Lower lobe of right lung (tissue), 2 donors: ENCODE measurements at regions not wholly inside any gene's neighbourhood (a gene's known extent, or its start where the extent isn't known, plus 50 kb on each side); places are given as distances from the start of the nearest gene placed in this dataset.

Source experiments
- ATAC-seq, 2 donors: fragments of 200-7000 bp; cut with Tn5 transposase; one replicate each; pipeline ENCODE4 v1.9.1; 2020 to 2022; ENCODE audit warnings: mild to moderate bottlenecking in 2 of 2, moderate library complexity in 2 of 2
- DNase-seq: peaks from one replicate; pipeline ENCODE4 v3.0.0-alpha.2; 2020
- H3K27ac ChIP-seq: fragments of 200-600 bp; one replicate; pipeline ENCODE4 v1.8.0; 2022
- H3K27me3 ChIP-seq: fragments of 200-600 bp; one replicate; pipeline ENCODE4 v1.8.0; 2022; ENCODE audit warnings: low read depth
- H3K36me3 ChIP-seq: fragments of 200-600 bp; one replicate; pipeline ENCODE4 v1.8.0; 2022; ENCODE audit warnings: mild to moderate bottlenecking
- H3K4me1 ChIP-seq: fragments of 200-600 bp; one replicate; pipeline ENCODE4 v1.8.0; 2022
- H3K4me3 ChIP-seq: fragments of 200-600 bp; one replicate; pipeline ENCODE4 v1.8.0; 2022; ENCODE audit warnings: mild to moderate bottlenecking
- H3K9me3 ChIP-seq: fragments of 200-600 bp; one replicate; pipeline ENCODE4 v1.8.0; 2022
- intact Hi-C: fragments of 100-400 bp; cut with DNase I; formaldehyde crosslinking; loops from one replicate; pipeline ENCODE4 v1.11.0; 2022
- TF ChIP-seq, protein P1 (sequence below): fragments of 200-600 bp; IDR thresholded peaks from one replicate; pipeline ENCODE4 v1.8.0; 2022; ENCODE audit warnings: antibody characterized with exemption, mild to moderate bottlenecking
- donor health status: DM: no; HTN: yes; CAD: no; lungs with severe emphysema.

DNA sequence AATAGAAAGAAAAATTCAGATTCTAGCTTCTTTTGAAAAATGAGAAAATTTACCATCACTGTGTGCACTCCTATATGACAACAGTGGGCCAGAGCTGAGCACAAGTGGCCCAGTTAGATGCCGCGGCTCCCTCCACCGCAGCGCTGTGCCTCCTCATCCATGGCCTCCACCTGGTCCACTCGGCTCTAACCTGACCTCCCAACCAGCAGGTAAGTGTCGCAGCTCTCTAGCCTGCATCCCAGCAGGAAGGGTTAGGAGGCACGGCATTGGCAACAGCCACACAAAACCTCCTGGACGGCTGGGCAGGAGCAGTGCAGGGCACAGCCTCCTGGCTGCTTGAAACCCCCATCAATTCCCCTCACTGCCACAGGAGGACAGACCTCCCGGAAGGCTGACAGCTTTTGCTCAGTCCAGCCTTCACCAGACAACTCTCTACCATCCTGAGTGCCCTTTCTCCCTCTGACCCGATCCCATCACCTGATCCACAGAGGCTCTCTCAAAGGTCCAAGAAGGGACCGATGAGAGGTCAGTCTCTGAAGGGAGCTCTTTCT, 76.1 kb downstream of the RPL27A start:
- Histone ChIP-seq H3K4me1 (peaks cover 46% of the 10 kb centered on the region), H3K36me3 (no peaks in the 10 kb centered on the region), H3K4me3 (no peak overlapping the region), H3K27ac (peak overlapping the region; percentile 26), H3K27me3 (no peaks in the 10 kb centered on the region), H3K9me3 (no peaks in the 10 kb centered on the region)
- TF ChIP-seq, protein P1, sequence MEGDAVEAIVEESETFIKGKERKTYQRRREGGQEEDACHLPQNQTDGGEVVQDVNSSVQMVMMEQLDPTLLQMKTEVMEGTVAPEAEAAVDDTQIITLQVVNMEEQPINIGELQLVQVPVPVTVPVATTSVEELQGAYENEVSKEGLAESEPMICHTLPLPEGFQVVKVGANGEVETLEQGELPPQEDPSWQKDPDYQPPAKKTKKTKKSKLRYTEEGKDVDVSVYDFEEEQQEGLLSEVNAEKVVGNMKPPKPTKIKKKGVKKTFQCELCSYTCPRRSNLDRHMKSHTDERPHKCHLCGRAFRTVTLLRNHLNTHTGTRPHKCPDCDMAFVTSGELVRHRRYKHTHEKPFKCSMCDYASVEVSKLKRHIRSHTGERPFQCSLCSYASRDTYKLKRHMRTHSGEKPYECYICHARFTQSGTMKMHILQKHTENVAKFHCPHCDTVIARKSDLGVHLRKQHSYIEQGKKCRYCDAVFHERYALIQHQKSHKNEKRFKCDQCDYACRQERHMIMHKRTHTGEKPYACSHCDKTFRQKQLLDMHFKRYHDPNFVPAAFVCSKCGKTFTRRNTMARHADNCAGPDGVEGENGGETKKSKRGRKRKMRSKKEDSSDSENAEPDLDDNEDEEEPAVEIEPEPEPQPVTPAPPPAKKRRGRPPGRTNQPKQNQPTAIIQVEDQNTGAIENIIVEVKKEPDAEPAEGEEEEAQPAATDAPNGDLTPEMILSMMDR = no peak
- ATAC-seq (peak in 1 of 2 donors; percentile 6), DNase-seq (no peak)
- intact Hi-C loops = no loop called here

DNA sequence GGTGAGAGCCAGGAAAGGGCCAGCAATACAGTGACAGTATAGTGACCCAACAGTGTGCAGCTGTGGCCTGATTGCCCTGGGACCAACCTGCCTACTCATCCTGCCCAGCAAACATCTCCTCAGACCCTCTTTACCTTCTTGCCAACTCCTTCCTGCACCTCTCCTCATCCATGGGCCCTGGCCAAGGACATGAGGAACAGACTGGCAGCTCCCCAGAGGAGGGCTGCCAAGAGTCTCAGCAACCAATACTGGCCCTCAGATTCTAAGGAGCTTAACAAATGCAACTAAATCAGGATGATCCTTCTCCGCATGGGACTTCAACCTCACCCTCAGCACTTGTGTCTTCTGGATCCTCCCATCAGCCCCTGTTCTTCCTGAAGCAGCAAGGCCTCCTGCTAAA, 77.0 kb downstream of the RPL27A start:
- intact Hi-C loops = no loop called here
- Histone ChIP-seq H3K27me3 (no peaks in the 10 kb centered on the region), H3K4me1 (peaks cover 46% of the 10 kb centered on the region), H3K36me3 (no peaks in the 10 kb centered on the region), H3K27ac (no peak overlapping the region), H3K4me3 (no peak overlapping the region), H3K9me3 (no peaks in the 10 kb centered on the region)
- TF ChIP-seq, protein P1 = no peak
- ATAC-seq (peak; percentile 27 to 28), DNase-seq (no peak)

DNA sequence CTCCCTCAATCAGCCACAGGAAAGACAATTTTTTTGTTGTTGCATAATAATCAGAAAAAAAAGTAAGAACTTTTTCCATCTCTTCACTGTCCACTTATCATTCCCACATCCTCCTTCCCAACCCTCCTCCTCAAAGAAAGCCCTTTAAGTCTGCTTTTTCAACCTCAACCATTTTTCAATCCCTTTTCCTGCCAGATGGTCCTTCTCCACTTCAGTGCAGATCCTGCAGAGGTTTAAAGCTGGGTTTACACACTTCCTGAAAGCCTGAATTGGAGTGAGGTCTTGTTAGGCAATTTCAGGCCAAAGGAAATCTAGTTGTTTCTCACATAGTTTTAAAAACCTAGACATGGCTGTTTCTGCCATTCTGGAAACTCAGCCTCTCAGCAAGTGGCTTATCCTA, 78.3 kb downstream of the RPL27A start:
- H3K36me3 ChIP-seq = no peaks in the 10 kb centered on the region
- H3K4me1 ChIP-seq = peaks cover 53% of the 10 kb centered on the region
- H3K27me3 ChIP-seq = no peaks in the 10 kb centered on the region
- H3K27ac ChIP-seq = peak overlapping the region; percentile 47
- H3K4me3 ChIP-seq = no peak overlapping the region
- intact Hi-C loops = no loop called here
- H3K9me3 ChIP-seq = no peaks in the 10 kb centered on the region
- TF ChIP-seq, protein P1 = no peak
- no peak for ATAC-seq
- DNase-seq = no peak

DNA sequence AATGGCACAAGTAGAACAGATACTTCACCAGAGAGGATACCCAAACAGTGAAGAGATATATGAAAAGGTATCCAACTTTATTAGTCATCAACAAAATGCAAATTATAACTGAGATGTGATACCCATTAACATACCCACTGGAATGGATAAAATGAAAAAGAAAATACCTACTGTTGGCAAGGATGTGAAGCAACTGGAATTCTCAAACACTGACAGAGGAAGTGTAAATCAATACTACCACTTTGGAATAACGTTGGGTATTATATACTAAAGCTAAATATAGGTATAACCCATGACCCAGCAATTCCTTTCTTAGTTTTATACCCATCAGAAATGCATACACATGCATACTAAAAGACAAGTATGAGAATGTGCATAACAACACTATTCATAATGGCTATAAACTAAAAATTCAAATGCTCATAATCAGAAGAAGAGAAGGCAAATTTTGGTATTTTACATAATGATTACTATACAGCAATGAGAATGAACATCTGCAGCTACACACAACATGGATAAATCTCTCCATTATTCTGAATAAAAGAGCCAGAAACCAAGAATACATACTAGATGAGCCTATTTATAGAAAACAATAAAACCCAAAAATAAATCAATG, 80.6 kb downstream of the RPL27A start:
- intact Hi-C loops = no loop called here
- Histone ChIP-seq H3K36me3 (no peaks in the 10 kb centered on the region), H3K4me3 (no peak overlapping the region), H3K9me3 (no peaks in the 10 kb centered on the region), H3K4me1 (peaks cover 42% of the 10 kb centered on the region), H3K27me3 (no peaks in the 10 kb centered on the region), H3K27ac (no peak overlapping the region)
- TF ChIP-seq, protein P1 = no peak
- DNase-seq = no peak
- no peak for ATAC-seq

DNA sequence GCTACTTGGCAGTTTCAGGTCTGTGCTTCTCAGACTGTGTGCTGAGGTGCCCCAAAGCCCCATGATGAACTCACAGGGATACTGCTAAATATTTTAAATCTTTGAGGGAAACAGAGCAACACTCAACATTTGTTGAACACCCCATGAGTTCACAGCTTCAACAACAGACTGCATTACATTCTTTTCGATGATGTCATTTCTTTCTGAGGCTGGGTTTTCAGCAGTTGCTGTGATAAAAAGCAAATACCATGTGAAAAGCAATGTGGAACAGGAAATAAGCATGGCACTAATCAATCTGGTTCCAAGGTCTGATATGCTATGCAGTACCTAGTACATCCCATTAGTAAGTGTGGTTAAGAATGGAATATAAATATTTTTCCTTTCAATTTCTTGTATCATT, 82.7 kb downstream of the RPL27A start:
- no peak for DNase-seq
- Histone ChIP-seq H3K4me3 (no peak overlapping the region), H3K27ac (no peak overlapping the region), H3K27me3 (no peaks in the 10 kb centered on the region), H3K4me1 (peaks cover 31% of the 10 kb centered on the region), H3K9me3 (no peaks in the 10 kb centered on the region), H3K36me3 (no peaks in the 10 kb centered on the region)
- intact Hi-C loops = no loop called here
- TF ChIP-seq, protein P1 = no peak
- peak in 1 of 2 donors; percentile 4 for ATAC-seq
